22Rv1 (cell line): ENCODE measurements at regions not wholly inside any gene's neighbourhood (a gene's known extent, or its start where the extent isn't known, plus 50 kb on each side); places are given as distances from the start of the nearest gene placed in this dataset.

Experiments used
- CTCF ChIP-seq: fragments of 450-650 bp; IDR thresholded peaks from 2 replicates; pipeline ENCODE4 v1.5.1; 2017; ENCODE audit warnings: mild to moderate bottlenecking
- ZFX ChIP-seq: fragments of 450-650 bp; IDR thresholded peaks from 2 replicates; pipeline ENCODE4 v1.6.1; 2017; ENCODE audit warnings: antibody characterized with exemption, borderline replicate concordance

GRCh38 chr2:221897718-221898117 lies 325.6 kb upstream of the EPHA4 start:
- TF ChIP-seq CTCF (no peak), ZFX (no peak)
